ENCODE measurements at regions not wholly inside any gene's neighbourhood (a gene's known extent, or its start where the extent isn't known, plus 50 kb on each side); places are given as distances from the start of the nearest gene placed in this dataset.
"Not testable (repeated sequence)": the region's sequence is repeated elsewhere in the genome, so short reads cannot be mapped to it uniquely, and the experiment has no call there.

- no peak for DNase-seq (ENCODE audit: low spot score)
These were observed 151.9 kb upstream of the SLC7A11 start for GRCh38 chr4:138393886-138394610.

- no peak for DNase-seq (ENCODE audit: low spot score)
These were observed 150.7 kb upstream of the SLC7A11 start for GRCh38 chr4:138392751-138393308.

- no peak for DNase-seq (ENCODE audit: low spot score)
These were observed 148.0 kb upstream of the SLC7A11 start for GRCh38 chr4:138389976-138390685.

GRCh38 chr4:138374947-138375346 lies 132.8 kb upstream of the SLC7A11 start:
- DNase-seq (ENCODE audit: low spot score): no peak

- DNase-seq (ENCODE audit: low spot score): no peak
These were observed 125.8 kb upstream of the SLC7A11 start for GRCh38 chr4:138367942-138368341.

- DNase-seq (ENCODE audit: low spot score): not testable (repeated sequence)
These were observed 110.3 kb upstream of the SLC7A11 start for GRCh38 chr4:138352446-138352845.

GRCh38 chr4:138348055-138348454 lies 105.9 kb upstream of the SLC7A11 start:
- DNase-seq (ENCODE audit: low spot score): peak; percentile 11

- DNase-seq (ENCODE audit: low spot score): no peak
These were observed 105.4 kb upstream of the SLC7A11 start for GRCh38 chr4:138347561-138347960.

- DNase-seq (ENCODE audit: low spot score): no peak
These were observed 102.7 kb upstream of the SLC7A11 start for GRCh38 chr4:138344851-138345250.

GRCh38 chr4:138344054-138344453 lies 101.9 kb upstream of the SLC7A11 start:
- no peak for DNase-seq (ENCODE audit: low spot score)

GRCh38 chr4:138341739-138342415 lies 99.7 kb upstream of the SLC7A11 start:
- DNase-seq (ENCODE audit: low spot score): no peak

GRCh38 chr4:138338840-138339239 lies 96.7 kb upstream of the SLC7A11 start:
- DNase-seq (ENCODE audit: low spot score): no peak

- DNase-seq (ENCODE audit: low spot score): not testable (repeated sequence)
These were observed 96.1 kb upstream of the SLC7A11 start for GRCh38 chr4:138338222-138338621.

GRCh38 chr4:138334346-138335016 lies 92.3 kb upstream of the SLC7A11 start:
- DNase-seq (ENCODE audit: low spot score): peak; percentile 20

- not testable (repeated sequence) for DNase-seq (ENCODE audit: low spot score)
These were observed 90.3 kb upstream of the SLC7A11 start for GRCh38 chr4:138332415-138332814.

- DNase-seq (ENCODE audit: low spot score): no peak
These were observed 88.4 kb upstream of the SLC7A11 start for GRCh38 chr4:138330531-138330930.

- DNase-seq (ENCODE audit: low spot score): no peak
These were observed 87.4 kb upstream of the SLC7A11 start for GRCh38 chr4:138329506-138330070.

- DNase-seq (ENCODE audit: low spot score): no peak
These were observed 85.2 kb upstream of the SLC7A11 start for GRCh38 chr4:138327338-138327737.

GRCh38 chr4:138320831-138321230 lies 78.7 kb upstream of the SLC7A11 start:
- no peak for DNase-seq (ENCODE audit: low spot score)

- no peak for DNase-seq (ENCODE audit: low spot score)
These were observed 77.9 kb upstream of the SLC7A11 start for GRCh38 chr4:138320030-138320429.

GRCh38 chr4:138317175-138317748 lies 75.1 kb upstream of the SLC7A11 start:
- DNase-seq (ENCODE audit: low spot score): no peak
